Prostate gland (tissue), 2 donors: ENCODE measurements at regions not wholly inside any gene's neighbourhood (a gene's known extent, or its start where the extent isn't known, plus 50 kb on each side); places are given as distances from the start of the nearest gene placed in this dataset.

Experiments used
- POLR2A ChIP-seq: fragments of 450-650 bp; IDR thresholded peaks from one replicate; pipeline ENCODE4 v1.6.1; 2016; ENCODE audit warnings: antibody characterized with exemption, mild to moderate bottlenecking
- POLR2AphosphoS5 ChIP-seq: sonication (generic); formaldehyde crosslinking; IDR thresholded peaks from one replicate; pipeline ENCODE4 v1.6.1; 2017; ENCODE audit warnings: antibody characterized with exemption
- TF ChIP-seq, protein P1 (sequence below), 4 experiments: fragments of 200-600 bp in 2 of 4; fragments of 450-650 bp in 2 of 4; sonication (generic) in 2 of 4; IDR thresholded peaks; 1 replicate in 3 of 4; 2 replicates in 1 of 4; pipeline ENCODE4 v1.5.1; 2016 to 2019; ENCODE audit warnings: antibody characterized with exemption in 4 of 4, mild to moderate bottlenecking in 2 of 4, moderate library complexity in 2 of 4

DNA sequence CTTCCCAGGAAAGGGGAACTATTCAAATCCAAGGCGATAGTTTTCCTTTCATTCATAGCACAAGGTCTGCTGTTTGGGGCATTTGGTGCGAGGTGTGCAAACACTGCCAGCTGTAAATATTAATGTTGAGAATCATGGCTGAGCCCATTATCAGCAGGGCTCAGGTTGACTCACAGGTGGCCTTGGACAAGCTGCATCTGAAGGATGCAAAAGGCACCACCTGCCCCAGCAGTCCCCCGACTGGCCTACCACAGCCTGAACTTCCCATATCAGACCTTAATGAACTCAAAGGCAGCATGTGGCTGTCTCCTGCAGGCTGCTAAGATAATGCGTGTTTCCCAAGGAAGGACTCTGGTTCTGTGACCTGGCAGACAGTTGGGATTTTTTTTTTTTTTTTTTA is 93.3 kb upstream of the MAP1LC3B2 start:
- TF ChIP-seq, protein P1, sequence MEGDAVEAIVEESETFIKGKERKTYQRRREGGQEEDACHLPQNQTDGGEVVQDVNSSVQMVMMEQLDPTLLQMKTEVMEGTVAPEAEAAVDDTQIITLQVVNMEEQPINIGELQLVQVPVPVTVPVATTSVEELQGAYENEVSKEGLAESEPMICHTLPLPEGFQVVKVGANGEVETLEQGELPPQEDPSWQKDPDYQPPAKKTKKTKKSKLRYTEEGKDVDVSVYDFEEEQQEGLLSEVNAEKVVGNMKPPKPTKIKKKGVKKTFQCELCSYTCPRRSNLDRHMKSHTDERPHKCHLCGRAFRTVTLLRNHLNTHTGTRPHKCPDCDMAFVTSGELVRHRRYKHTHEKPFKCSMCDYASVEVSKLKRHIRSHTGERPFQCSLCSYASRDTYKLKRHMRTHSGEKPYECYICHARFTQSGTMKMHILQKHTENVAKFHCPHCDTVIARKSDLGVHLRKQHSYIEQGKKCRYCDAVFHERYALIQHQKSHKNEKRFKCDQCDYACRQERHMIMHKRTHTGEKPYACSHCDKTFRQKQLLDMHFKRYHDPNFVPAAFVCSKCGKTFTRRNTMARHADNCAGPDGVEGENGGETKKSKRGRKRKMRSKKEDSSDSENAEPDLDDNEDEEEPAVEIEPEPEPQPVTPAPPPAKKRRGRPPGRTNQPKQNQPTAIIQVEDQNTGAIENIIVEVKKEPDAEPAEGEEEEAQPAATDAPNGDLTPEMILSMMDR (IDR thresholded peaks at IDR 0.05): no peak
- TF ChIP-seq POLR2A: no peak
- TF ChIP-seq POLR2AphosphoS5: no peak
